Activated naive CD8-positive, alpha-beta T cell treated with anti-CD3 and anti-CD28 coated beads, Interleukin-2, amount 50 U/mL, for 24 hours (primary cell): ENCODE measurements at regions not wholly inside any gene's neighbourhood (a gene's known extent, or its start where the extent isn't known, plus 50 kb on each side); places are given as distances from the start of the nearest gene placed in this dataset.

Experiments used
- ATAC-seq: fragments of 150-1000 bp; cut with Tn5 transposase; one replicate; pipeline ENCODE4 v1.10.0; 2021
- DNase-seq: peaks from one replicate; pipeline ENCODE4 v3.0.0; 2021
- H3K27ac Mint-ChIP-seq: one replicate; pipeline ENCODE4 v1.8.0; 2021; ENCODE audit warnings: mild to moderate bottlenecking, mixed read lengths
- H3K27me3 Mint-ChIP-seq: one replicate; pipeline ENCODE4 v1.8.0; 2021; ENCODE audit warnings: mixed read lengths
- H3K36me3 Mint-ChIP-seq: one replicate; pipeline ENCODE4 v1.8.0; 2021; ENCODE audit warnings: low read depth, mixed read lengths
- H3K4me1 Mint-ChIP-seq: one replicate; pipeline ENCODE4 v1.8.0; 2021; ENCODE audit warnings: mixed read lengths
- H3K4me3 Mint-ChIP-seq: one replicate; pipeline ENCODE4 v1.8.0; 2021; ENCODE audit warnings: mild to moderate bottlenecking, moderate library complexity, mixed read lengths
- H3K9me3 Mint-ChIP-seq: one replicate; pipeline ENCODE4 v1.8.0; 2021; ENCODE audit warnings: mixed read lengths

DNA sequence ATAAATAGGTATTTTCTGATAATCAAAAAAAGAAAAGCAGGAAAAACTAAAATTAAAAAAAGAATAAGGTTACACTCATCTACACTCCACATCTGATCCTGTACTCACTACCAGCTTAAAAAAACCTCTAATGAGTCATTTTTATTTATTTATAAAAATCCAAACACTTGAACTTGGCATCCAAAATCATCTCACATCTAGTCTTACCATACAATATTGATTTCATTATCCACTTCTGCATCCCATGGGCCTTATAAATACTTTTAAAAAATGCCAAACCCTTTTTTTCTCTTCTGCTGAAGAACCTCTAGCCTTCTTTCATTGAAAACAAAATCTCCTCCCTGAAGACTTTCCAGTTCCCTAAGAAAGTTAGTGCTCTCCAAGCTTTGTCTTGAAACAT, 109.7 kb downstream of the TMTC3 start:
- no peaks in the 10 kb centered on the region for H3K4me1 Mint-ChIP-seq
- H3K36me3 Mint-ChIP-seq, result no peaks in the 10 kb centered on the region
- DNase-seq (no peak), ATAC-seq (no peak)
- no peaks in the 10 kb centered on the region for H3K27me3 Mint-ChIP-seq
- no peak overlapping the region for H3K4me3 Mint-ChIP-seq
- no peak overlapping the region for H3K27ac Mint-ChIP-seq
- H3K9me3 Mint-ChIP-seq, result no peaks in the 10 kb centered on the region

- H3K4me3 Mint-ChIP-seq, result no peak overlapping the region
- no peaks in the 10 kb centered on the region for H3K9me3 Mint-ChIP-seq
- H3K27me3 Mint-ChIP-seq, result no peaks in the 10 kb centered on the region
- no peaks in the 10 kb centered on the region for H3K36me3 Mint-ChIP-seq
- H3K4me1 Mint-ChIP-seq, result no peaks in the 10 kb centered on the region
- no peak for ATAC-seq
- DNase-seq, result no peak
- no peak overlapping the region for H3K27ac Mint-ChIP-seq
Measured at GRCh38 chr12:88253371-88253978, 111.4 kb downstream of the TMTC3 start.

DNA sequence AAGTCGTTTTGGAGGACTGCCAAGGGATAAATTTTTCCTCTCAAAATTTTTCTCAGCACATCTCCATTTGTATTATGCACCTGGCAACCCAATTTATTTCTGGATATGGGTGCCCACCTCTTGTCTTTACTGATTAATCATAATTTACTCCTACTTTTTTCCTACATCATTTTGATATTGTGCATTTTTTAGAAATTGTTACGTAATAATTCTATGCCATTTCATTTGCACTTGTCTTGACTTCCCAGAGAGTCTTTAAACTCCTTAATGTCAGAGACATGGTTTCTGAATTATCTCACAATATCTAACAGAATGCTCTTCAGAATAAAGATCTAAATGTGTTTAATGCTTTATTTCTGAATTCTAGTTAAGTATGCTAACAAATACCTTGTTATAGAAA, 113.1 kb downstream of the TMTC3 start:
- H3K4me1 Mint-ChIP-seq, result no peaks in the 10 kb centered on the region
- H3K4me3 Mint-ChIP-seq, result no peak overlapping the region
- peaks cover under 1% of the 10 kb centered on the region for H3K27me3 Mint-ChIP-seq
- no peak for DNase-seq
- H3K9me3 Mint-ChIP-seq, result no peaks in the 10 kb centered on the region
- no peak for ATAC-seq
- no peaks in the 10 kb centered on the region for H3K36me3 Mint-ChIP-seq
- H3K27ac Mint-ChIP-seq, result no peak overlapping the region

DNA sequence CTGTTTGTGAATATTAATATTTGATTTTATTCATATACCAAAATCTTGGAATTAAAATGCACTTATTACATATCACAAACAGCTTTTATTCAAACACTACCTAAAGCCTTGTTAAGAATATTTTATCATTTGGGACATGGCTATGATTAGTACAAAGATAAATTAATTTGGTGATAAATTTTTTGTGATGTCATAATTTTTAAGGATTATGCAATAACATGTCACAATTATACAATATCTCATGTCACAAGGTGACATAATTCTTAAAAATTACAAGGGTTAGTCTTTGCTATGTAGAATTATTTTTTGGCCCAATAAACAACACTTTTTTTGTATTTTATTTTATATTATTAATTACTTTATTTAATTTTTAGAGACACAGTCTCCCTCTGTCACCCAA, 113.7 kb downstream of the TMTC3 start:
- Mint-ChIP-seq H3K4me3 (no peak overlapping the region), H3K27ac (no peak overlapping the region), H3K36me3 (no peaks in the 10 kb centered on the region), H3K9me3 (no peaks in the 10 kb centered on the region), H3K4me1 (no peaks in the 10 kb centered on the region), H3K27me3 (peaks cover 2% of the 10 kb centered on the region)
- DNase-seq, result no peak
- ATAC-seq, result no peak

- no peak for DNase-seq
- Mint-ChIP-seq H3K36me3 (no peaks in the 10 kb centered on the region), H3K9me3 (no peaks in the 10 kb centered on the region), H3K27ac (no peak overlapping the region), H3K27me3 (peaks cover 5% of the 10 kb centered on the region), H3K4me1 (no peaks in the 10 kb centered on the region), H3K4me3 (no peak overlapping the region)
- ATAC-seq, result no peak
Measured at GRCh38 chr12:88258396-88258795, 116.3 kb downstream of the TMTC3 start.

DNA sequence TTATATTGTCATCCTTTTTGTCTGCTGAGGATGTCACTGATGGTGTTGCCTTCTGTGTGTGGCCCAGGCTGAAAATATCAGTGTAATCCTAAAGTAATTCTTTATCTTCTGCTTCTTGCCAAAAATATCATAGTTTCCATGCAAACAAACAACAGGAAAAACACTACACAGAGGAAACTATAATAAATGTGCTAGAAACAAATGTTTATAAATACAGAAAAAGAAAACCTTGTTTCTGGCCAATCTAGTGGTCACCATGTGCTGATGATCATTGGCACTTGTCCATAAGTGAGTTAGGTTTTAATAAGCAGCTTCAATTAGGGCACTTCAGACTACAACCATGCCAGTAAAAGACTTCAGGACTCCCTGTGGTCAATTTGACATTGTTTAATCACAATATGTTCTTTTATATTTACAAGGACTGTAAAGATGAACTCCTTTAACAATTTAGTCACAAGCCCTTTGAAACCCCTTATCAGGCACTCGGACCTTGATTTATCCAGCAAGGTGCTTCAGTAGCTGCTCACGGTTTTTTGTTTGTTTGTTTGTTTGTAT, 124.8 kb downstream of the TMTC3 start:
- Mint-ChIP-seq H3K4me1 (no peaks in the 10 kb centered on the region), H3K27ac (no peak overlapping the region), H3K27me3 (no peaks in the 10 kb centered on the region), H3K4me3 (no peak overlapping the region), H3K36me3 (no peaks in the 10 kb centered on the region), H3K9me3 (no peaks in the 10 kb centered on the region)
- DNase-seq, result no peak
- ATAC-seq, result no peak

DNA sequence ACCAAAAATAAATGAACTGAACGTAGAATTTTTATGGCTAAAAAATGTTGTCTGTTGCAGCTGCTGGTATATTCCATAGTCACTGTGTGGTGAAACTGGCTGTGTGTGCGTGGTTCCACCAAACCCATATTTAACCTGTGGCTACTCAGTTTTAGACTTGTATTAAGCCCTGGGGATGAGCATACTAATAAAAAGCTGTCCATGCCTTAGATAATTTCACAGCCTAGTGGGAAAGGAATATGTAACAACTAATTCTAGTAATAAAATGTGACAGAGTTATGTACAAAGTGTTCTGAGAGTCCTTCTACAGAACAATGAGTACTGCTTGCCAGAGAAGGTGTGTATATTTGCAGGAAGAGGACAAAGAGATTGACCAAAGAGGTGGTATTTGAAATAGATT, 125.5 kb downstream of the TMTC3 start:
- no peaks in the 10 kb centered on the region for H3K27me3 Mint-ChIP-seq
- H3K4me1 Mint-ChIP-seq, result no peaks in the 10 kb centered on the region
- no peaks in the 10 kb centered on the region for H3K36me3 Mint-ChIP-seq
- no peak overlapping the region for H3K27ac Mint-ChIP-seq
- ATAC-seq (no peak), DNase-seq (no peak)
- no peak overlapping the region for H3K4me3 Mint-ChIP-seq
- H3K9me3 Mint-ChIP-seq, result no peaks in the 10 kb centered on the region

DNA sequence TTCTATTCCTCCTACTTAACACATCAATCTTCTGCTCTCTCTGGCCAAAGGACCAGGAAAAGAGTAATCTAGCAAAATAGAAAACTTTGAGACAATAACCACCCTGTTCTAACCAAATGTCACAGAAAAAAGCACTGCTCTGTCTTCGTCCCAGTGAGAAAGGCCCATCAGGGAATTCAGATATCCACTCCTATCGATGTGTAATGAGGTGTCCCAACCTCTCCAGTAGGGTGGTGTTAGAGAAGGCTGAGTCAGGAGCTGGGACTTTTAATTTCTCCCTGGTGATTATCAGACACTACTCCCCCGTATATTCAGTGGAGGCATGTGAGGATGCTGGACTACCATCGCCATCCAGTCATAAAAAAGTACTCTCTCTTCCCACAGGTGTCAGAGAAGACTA, 130.3 kb downstream of the TMTC3 start:
- H3K9me3 Mint-ChIP-seq, result peaks cover 6% of the 10 kb centered on the region
- no peaks in the 10 kb centered on the region for H3K4me1 Mint-ChIP-seq
- DNase-seq, result no peak
- ATAC-seq, result no peak
- no peak overlapping the region for H3K4me3 Mint-ChIP-seq
- peaks cover 4% of the 10 kb centered on the region for H3K27me3 Mint-ChIP-seq
- no peak overlapping the region for H3K27ac Mint-ChIP-seq
- H3K36me3 Mint-ChIP-seq, result no peaks in the 10 kb centered on the region

- ATAC-seq (no peak), DNase-seq (no peak)
- peaks cover 8% of the 10 kb centered on the region for H3K9me3 Mint-ChIP-seq
- no peaks in the 10 kb centered on the region for H3K36me3 Mint-ChIP-seq
- no peak overlapping the region for H3K27ac Mint-ChIP-seq
- peaks cover 4% of the 10 kb centered on the region for H3K27me3 Mint-ChIP-seq
- no peak overlapping the region for H3K4me3 Mint-ChIP-seq
- no peaks in the 10 kb centered on the region for H3K4me1 Mint-ChIP-seq
Measured at GRCh38 chr12:88273450-88273849, 131.3 kb downstream of the TMTC3 start.

DNA sequence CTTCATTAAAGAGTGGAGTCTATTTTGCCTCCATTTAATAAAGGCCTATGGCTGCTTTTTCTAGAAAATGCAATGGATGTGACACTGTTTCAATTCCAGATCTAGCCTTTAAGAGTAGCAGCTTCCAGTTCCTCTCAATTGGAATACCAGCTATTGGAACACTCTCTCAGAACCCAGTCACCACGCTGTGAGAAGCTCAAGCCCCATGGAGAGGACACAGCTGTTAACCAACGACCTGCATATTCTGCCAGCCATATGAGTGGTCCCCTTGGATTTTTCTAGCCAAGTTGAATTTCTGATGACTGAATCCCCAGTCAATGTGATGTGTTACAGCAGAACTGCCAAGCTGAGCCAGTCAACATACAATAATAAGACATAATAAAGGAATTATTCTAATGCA, 131.8 kb downstream of the TMTC3 start:
- no peak for ATAC-seq
- H3K4me1 Mint-ChIP-seq, result no peaks in the 10 kb centered on the region

DNA sequence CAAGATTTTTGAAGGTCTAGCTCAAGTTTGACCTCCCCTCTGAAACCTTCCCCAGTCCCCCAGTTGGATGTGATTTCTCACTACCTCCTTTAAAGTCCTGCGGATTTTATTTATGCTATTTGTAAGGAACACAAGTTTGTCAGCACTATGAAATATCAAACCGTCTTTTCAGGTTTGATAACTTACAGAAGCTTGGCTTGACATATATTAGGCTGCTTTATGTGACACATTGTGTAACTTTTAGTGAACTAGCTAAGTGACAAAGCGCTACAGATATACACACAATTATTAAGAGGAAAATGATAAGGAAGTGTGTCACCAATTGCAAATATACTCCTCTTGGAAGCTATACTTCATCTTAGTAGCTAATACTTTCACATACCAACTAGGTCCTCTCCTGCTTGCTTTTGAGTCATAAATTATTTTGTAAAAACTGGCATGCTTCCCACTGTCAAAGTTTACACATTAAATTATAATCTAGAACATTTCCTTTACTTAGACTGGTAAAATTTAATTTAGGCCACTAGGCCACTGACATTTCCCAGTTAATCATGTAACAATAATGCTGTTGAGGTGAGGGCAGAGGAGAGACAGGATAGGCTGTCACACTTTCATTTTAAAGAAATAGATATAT, 149.5 kb downstream of the TMTC3 start:
- no peak overlapping the region for H3K27ac Mint-ChIP-seq
- no peaks in the 10 kb centered on the region for H3K4me1 Mint-ChIP-seq
- DNase-seq (no peak), ATAC-seq (no peak)
- H3K9me3 Mint-ChIP-seq, result peaks cover 5% of the 10 kb centered on the region
- no peak overlapping the region for H3K4me3 Mint-ChIP-seq
- peaks cover 4% of the 10 kb centered on the region for H3K27me3 Mint-ChIP-seq
- no peaks in the 10 kb centered on the region for H3K36me3 Mint-ChIP-seq

More for the DNA sequence above, 131.8 kb downstream of the TMTC3 start:
- Mint-ChIP-seq H3K4me3 (no peak overlapping the region), H3K27me3 (peaks cover 4% of the 10 kb centered on the region), H3K36me3 (no peaks in the 10 kb centered on the region), H3K27ac (no peak overlapping the region), H3K9me3 (peaks cover 10% of the 10 kb centered on the region)
- no peak for DNase-seq

- ATAC-seq, result no peak
- H3K36me3 Mint-ChIP-seq, result peaks cover 2% of the 10 kb centered on the region
- H3K4me3 Mint-ChIP-seq, result peak overlapping the region; percentile 43
- peaks cover 16% of the 10 kb centered on the region for H3K9me3 Mint-ChIP-seq
- no peak for DNase-seq
- H3K27me3 Mint-ChIP-seq, result no peaks in the 10 kb centered on the region
- H3K4me1 Mint-ChIP-seq, result peaks cover 32% of the 10 kb centered on the region
- H3K27ac Mint-ChIP-seq, result peak overlapping the region; percentile 93
Measured at GRCh38 chr12:88298014-88298682, 156.0 kb downstream of the TMTC3 start.

DNA sequence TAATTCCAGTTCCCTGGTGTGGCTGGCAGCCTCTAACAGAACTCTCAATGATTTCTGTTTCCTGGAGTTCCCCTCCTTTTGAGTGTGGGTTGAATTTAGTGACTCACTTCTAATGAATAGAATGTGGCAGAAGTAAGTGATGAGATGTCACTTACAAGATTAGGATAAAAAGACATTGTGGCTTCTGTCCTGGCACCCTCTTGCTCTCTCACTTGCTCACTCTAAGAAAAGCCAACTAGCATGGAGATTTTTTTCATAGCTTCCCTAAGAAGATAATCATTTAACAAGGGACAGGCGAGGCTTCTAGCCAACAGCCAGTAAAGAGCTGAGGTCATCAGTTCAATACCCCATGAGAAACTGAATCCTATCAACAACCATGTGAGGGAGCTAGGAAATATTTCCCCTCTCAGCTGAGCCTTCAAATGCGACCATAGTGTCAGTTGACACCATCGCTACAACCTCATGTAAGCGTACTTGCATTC, 156.7 kb downstream of the TMTC3 start:
- ATAC-seq (peak; percentile 67), DNase-seq (peak; percentile 2)
- Mint-ChIP-seq H3K27ac (peak overlapping the region; percentile 93), H3K9me3 (peaks cover 12% of the 10 kb centered on the region), H3K27me3 (no peaks in the 10 kb centered on the region), H3K36me3 (peaks cover 2% of the 10 kb centered on the region), H3K4me3 (peak overlapping the region; percentile 43), H3K4me1 (peaks cover 32% of the 10 kb centered on the region)

GRCh38 chr12:88299567-88300101, 157.5 kb downstream of the TMTC3 start:
- Mint-ChIP-seq H3K27ac (peak overlapping the region; percentile 93), H3K9me3 (peaks cover 11% of the 10 kb centered on the region), H3K36me3 (peaks cover 2% of the 10 kb centered on the region), H3K4me1 (peaks cover 32% of the 10 kb centered on the region), H3K4me3 (no peak overlapping the region), H3K27me3 (no peaks in the 10 kb centered on the region)
- DNase-seq (peak; percentile 34), ATAC-seq (peak; percentile 93)

DNA sequence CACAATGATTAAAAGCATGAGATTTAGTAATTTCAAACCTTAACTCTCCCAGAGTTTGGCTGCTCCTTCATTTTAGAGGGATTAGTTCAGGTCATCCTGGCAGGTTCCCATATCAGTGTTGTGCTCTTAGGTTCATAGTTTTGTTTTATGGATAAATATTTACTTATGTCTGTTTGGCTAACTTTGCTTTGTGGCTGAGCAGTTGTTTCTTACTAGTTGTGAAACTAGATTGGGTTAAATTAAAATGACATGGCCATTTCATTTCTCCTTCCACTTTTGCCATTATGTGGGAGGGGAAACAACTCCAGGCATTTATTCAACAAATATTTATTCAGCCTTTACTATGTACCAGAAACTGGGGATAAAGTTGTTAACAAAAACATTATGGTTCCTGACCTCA, 158.8 kb downstream of the TMTC3 start:
- no peak overlapping the region for H3K4me3 Mint-ChIP-seq
- no peaks in the 10 kb centered on the region for H3K27me3 Mint-ChIP-seq
- ATAC-seq (no peak), DNase-seq (no peak)
- peaks cover 11% of the 10 kb centered on the region for H3K9me3 Mint-ChIP-seq
- H3K27ac Mint-ChIP-seq, result peak overlapping the region; percentile 67
- H3K36me3 Mint-ChIP-seq, result peaks cover 2% of the 10 kb centered on the region
- peaks cover 32% of the 10 kb centered on the region for H3K4me1 Mint-ChIP-seq
